Upper lobe of right lung (tissue), 1 donor: ENCODE measurements at regions not wholly inside any gene's neighbourhood (a gene's known extent, or its start where the extent isn't known, plus 50 kb on each side); places are given as distances from the start of the nearest gene placed in this dataset.
"Not testable (repeated sequence)": the region's sequence is repeated elsewhere in the genome, so short reads cannot be mapped to it uniquely, and the experiment has no call there.

Experiments used
- ATAC-seq: fragments of 200-7000 bp; cut with Tn5 transposase; one replicate; pipeline ENCODE4 v1.9.1; 2020; ENCODE audit warnings: mild to moderate bottlenecking, moderate library complexity
- DNase-seq: peaks from one replicate; pipeline ENCODE4 v3.0.0-alpha.2; 2020
- H3K27ac ChIP-seq: fragments of 200-600 bp; one replicate; pipeline ENCODE4 v1.8.0; 2022
- H3K27me3 ChIP-seq: fragments of 200-600 bp; one replicate; pipeline ENCODE4 v1.8.0; 2022; ENCODE audit warnings: mild to moderate bottlenecking
- H3K36me3 ChIP-seq: fragments of 200-600 bp; one replicate; pipeline ENCODE4 v1.8.0; 2022
- H3K4me1 ChIP-seq: fragments of 200-600 bp; one replicate; pipeline ENCODE4 v1.8.0; 2022
- H3K4me3 ChIP-seq: fragments of 200-600 bp; one replicate; pipeline ENCODE4 v1.8.0; 2022; ENCODE audit warnings: mild to moderate bottlenecking
- H3K9me3 ChIP-seq: fragments of 200-600 bp; one replicate; pipeline ENCODE4 v1.8.0; 2022
- intact Hi-C: fragments of 100-400 bp; cut with DNase I; formaldehyde crosslinking; loops from one replicate; pipeline ENCODE4 v1.11.0; 2022
- TF ChIP-seq, protein P1 (sequence below): fragments of 200-600 bp; IDR thresholded peaks from one replicate; pipeline ENCODE4 v1.8.0; 2022; ENCODE audit warnings: antibody characterized with exemption
- donor health status: DM: no; HTN: yes; CAD: no; lungs with severe emphysema.

DNA sequence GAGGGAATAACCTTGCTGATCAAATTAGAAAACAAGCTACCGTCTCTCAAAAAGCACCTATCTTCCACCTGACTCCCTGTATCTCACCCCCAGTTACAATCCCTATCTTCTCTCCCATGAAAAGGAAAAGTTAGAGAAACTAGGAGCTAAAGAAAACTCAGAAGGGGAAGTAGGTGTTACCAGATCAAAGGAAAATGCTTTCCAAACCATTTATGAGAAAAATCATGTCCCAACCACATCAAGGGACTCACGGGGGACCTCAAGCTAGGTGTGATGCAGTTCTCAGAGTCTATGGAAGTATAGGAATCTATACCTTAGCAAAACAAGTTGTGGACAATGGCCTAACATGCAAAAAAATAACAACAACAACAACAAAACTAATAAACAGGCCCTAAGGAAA lies 135.5 kb upstream of the RMP24 start:
- Histone ChIP-seq H3K4me3 (no peak overlapping the region), H3K36me3 (no peaks in the 10 kb centered on the region), H3K27ac (no peak overlapping the region), H3K27me3 (no peaks in the 10 kb centered on the region), H3K9me3 (peaks cover 4% of the 10 kb centered on the region), H3K4me1 (no peaks in the 10 kb centered on the region)
- intact Hi-C loops, result no loop called here
- ATAC-seq (no peak), DNase-seq (no peak)
- TF ChIP-seq, protein P1, sequence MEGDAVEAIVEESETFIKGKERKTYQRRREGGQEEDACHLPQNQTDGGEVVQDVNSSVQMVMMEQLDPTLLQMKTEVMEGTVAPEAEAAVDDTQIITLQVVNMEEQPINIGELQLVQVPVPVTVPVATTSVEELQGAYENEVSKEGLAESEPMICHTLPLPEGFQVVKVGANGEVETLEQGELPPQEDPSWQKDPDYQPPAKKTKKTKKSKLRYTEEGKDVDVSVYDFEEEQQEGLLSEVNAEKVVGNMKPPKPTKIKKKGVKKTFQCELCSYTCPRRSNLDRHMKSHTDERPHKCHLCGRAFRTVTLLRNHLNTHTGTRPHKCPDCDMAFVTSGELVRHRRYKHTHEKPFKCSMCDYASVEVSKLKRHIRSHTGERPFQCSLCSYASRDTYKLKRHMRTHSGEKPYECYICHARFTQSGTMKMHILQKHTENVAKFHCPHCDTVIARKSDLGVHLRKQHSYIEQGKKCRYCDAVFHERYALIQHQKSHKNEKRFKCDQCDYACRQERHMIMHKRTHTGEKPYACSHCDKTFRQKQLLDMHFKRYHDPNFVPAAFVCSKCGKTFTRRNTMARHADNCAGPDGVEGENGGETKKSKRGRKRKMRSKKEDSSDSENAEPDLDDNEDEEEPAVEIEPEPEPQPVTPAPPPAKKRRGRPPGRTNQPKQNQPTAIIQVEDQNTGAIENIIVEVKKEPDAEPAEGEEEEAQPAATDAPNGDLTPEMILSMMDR, result no peak

DNA sequence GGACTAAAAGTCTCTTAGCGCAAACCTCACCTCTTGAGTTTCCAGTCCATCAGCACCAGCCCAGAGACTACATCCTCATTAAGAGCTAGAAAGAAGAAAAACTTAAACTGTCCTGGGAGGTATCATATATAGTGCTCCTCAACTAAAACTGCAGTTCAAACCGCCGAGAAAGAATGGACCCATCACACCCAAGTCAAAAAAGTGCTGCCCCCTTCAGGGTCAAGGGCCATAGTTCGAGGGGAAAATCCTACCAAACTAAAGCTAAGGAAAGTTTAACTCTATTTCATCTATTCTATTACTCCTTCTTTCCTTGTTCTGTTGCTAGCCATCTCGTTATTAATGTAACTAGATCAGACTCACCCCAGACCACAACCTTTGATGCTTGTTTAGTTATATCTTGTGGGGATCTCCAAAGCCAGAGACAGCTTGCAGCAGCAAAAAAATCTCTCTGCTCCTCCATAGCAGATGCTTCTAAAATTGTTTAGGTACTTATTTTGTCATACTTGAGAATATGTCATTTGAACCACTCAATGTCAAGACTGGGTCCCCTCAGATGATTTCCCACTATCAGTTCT lies 134.5 kb upstream of the RMP24 start:
- no peak overlapping the region for H3K4me3 ChIP-seq
- DNase-seq (no peak), ATAC-seq (no peak)
- H3K27ac ChIP-seq, result no peak overlapping the region
- no peaks in the 10 kb centered on the region for H3K36me3 ChIP-seq
- intact Hi-C loops, result no loop called here
- no peaks in the 10 kb centered on the region for H3K27me3 ChIP-seq
- TF ChIP-seq, protein P1, result no peak
- no peaks in the 10 kb centered on the region for H3K4me1 ChIP-seq
- no peaks in the 10 kb centered on the region for H3K9me3 ChIP-seq

DNA sequence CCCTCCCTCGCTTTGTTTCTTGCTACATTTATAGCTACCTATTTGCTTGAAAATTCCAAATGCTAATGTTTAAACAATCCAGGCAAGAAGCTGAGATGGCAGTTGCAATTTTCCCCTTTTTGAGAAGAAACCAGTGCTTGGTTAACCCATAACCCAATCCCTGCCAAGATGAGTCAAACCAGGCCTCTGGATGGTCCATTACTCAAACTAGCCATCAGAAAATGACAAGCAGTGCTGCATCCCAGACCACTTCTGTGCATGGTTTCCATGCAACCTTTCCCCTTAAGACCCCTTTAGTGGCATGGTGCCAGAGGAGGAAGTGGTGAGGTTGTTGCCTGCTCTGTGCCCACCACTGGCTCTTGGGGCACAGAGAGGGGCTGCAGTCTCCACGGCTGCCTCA lies 131.2 kb upstream of the RMP24 start:
- intact Hi-C loops, result no loop called here
- DNase-seq, result no peak
- Histone ChIP-seq H3K27me3 (no peaks in the 10 kb centered on the region), H3K36me3 (no peaks in the 10 kb centered on the region), H3K9me3 (no peaks in the 10 kb centered on the region), H3K4me3 (no peak overlapping the region), H3K27ac (no peak overlapping the region), H3K4me1 (no peaks in the 10 kb centered on the region)
- TF ChIP-seq, protein P1, result no peak
- no peak for ATAC-seq

DNA sequence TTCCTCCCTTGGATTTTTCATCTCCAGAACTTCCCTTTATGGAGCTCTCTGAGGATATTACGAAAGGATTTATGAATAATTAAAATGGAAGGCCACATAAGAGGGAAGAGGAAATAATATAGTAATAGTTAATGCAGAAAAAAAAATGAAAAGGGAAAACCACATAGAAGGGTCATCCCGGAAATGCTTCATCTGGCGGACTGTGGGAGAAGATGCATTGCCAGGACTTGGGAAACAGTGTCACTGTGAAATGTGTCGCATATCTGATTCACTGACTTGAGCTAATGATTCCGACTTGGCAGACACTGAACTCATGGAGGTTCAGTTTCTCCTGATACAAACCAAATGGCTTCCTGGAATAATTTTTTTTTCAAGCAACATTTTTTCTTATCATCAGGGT lies 129.9 kb upstream of the RMP24 start:
- no peaks in the 10 kb centered on the region for H3K36me3 ChIP-seq
- no peaks in the 10 kb centered on the region for H3K9me3 ChIP-seq
- DNase-seq, result no peak
- intact Hi-C loops, result no loop called here
- TF ChIP-seq, protein P1, result no peak
- H3K27me3 ChIP-seq, result no peaks in the 10 kb centered on the region
- no peak for ATAC-seq
- H3K27ac ChIP-seq, result no peak overlapping the region
- H3K4me1 ChIP-seq, result no peaks in the 10 kb centered on the region
- no peak overlapping the region for H3K4me3 ChIP-seq

DNA sequence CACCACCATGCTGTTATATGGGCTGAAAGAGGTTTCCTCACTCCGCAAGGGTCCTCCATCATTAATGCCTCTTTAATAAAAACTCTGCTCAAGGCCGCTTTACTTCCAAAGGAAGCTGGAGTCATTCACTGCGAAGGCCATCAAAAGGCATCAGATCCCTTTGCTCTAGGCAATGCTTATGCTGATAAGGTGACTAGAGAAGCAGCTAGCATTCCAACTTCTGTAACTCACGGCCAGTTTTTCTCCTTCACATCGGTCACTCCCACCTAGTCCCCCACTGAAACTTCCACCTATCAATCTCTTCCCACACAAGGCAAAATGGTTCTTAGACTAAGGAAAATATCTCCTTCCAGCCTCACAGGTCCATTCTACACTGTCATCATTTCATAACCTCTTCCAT lies 124.2 kb upstream of the RMP24 start:
- H3K27ac ChIP-seq, H3K36me3 ChIP-seq, DNase-seq, H3K4me1 ChIP-seq, ATAC-seq, intact Hi-C loops, H3K4me3 ChIP-seq, H3K27me3 ChIP-seq, H3K9me3 ChIP-seq: not testable (repeated sequence)

DNA sequence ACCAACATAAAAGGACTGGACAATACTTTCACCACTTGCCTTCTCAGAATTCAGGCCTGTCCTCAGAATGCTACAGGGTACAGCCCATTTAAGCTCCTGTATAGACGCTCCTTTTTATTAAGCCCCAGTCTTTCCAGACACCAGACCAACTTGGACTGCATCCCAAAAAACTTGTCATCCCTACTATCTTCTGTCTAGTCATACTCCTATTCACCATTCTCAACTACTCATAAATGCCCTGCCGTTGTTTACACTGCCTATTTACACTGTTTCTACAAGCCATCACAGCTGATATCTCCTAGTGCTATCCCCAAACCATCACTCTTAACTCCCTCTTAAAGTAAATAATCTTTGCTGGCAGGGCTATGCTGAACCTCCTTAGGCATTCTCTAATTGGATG lies 123.2 kb upstream of the RMP24 start:
- H3K9me3 ChIP-seq, H3K27me3 ChIP-seq, H3K4me3 ChIP-seq, DNase-seq, H3K36me3 ChIP-seq, H3K27ac ChIP-seq, intact Hi-C loops, H3K4me1 ChIP-seq, ATAC-seq: not testable (repeated sequence)

DNA sequence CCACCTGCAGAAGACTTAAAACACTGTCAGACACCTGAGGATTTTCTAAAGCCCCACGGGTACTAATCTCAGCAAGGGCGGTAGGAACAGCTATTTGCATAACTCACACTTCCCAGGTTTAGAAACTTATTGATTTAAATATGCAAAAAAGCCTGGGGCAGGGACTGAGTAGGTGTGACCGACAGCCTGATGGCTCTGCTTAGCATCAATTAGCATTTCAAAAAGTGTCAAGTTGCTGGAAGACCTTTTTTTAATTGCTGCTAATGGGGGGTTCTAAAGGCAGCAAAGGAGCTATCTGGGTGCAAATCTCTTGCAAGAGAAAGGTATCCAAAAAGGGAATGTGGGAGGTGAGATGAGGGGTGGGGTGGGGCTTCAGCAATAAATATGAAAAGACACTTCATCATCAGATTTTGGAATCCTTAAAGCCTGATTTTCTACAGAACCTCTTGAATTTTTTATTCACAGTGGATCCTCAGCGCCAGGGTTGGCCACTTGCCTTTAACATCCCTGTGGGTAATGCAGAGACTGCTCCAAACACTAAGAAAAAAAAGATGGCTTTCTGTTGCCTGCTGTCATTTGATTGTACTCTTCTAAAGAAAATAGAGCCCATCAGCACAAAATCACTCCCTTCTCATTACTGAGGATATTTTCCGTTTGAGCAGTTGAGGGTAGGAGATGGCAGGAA lies 121.1 kb upstream of the RMP24 start:
- TF ChIP-seq, protein P1, result no peak
- no peaks in the 10 kb centered on the region for H3K4me1 ChIP-seq
- no peak overlapping the region for H3K4me3 ChIP-seq
- DNase-seq (no peak), ATAC-seq (no peak)
- H3K9me3 ChIP-seq, result no peaks in the 10 kb centered on the region
- H3K36me3 ChIP-seq, result no peaks in the 10 kb centered on the region
- H3K27ac ChIP-seq, result no peak overlapping the region
- intact Hi-C loops, result no loop called here
- H3K27me3 ChIP-seq, result no peaks in the 10 kb centered on the region
